Natural killer cell (primary cell): ENCODE measurements at regions not wholly inside any gene's neighbourhood (a gene's known extent, or its start where the extent isn't known, plus 50 kb on each side); places are given as distances from the start of the nearest gene placed in this dataset.

Experiments
- ATAC-seq, 3 donors: fragments of 150-1000 bp in 2 of 3; fragments of 200-7000 bp in 1 of 3; cut with Tn5 transposase; 1 replicate in 1 of 3; 2 replicates in 2 of 3; pipeline ENCODE4 v1.10.0; 2021; ENCODE audit warnings: mild to moderate bottlenecking in 2 of 3, moderate library complexity in 2 of 3
- DNase-seq, 2 donors: peaks; one replicate each; pipeline versions ENCODE4 v3.0.0 to v3.0.0-alpha.2; 2013 to 2021; ENCODE audit warnings: mixed read lengths in 1 of 2
- H3K27ac ChIP-seq: one replicate; pipeline ENCODE4 v1.5.1; 2013; ENCODE audit warnings: mild to moderate bottlenecking, low read length
- H3K27me3 ChIP-seq: one replicate; pipeline ENCODE4 v1.6.1; 2013; ENCODE audit warnings: low read length; ENCODE audit not compliant: control insufficient read depth, insufficient read depth
- H3K36me3 ChIP-seq: one replicate; pipeline ENCODE4 v1.6.1; 2013; ENCODE audit warnings: low read length; ENCODE audit not compliant: control insufficient read depth, insufficient read depth
- H3K4me1 ChIP-seq: one replicate; pipeline ENCODE4 v1.6.1; 2013; ENCODE audit warnings: low read length; ENCODE audit not compliant: control insufficient read depth, insufficient read depth
- H3K4me3 ChIP-seq: one replicate; pipeline ENCODE4 v1.5.1; 2013; ENCODE audit warnings: low read length
- H3K9me3 ChIP-seq: one replicate; pipeline ENCODE4 v1.6.1; 2013; ENCODE audit warnings: low read length; ENCODE audit not compliant: control insufficient read depth, insufficient read depth
- H3K27ac Mint-ChIP-seq, 2 donors: one replicate each; pipeline ENCODE4 v1.8.0; 2022; ENCODE audit warnings: mild to moderate bottlenecking in 2 of 2, mixed read lengths in 2 of 2, moderate library complexity in 1 of 2
- H3K27me3 Mint-ChIP-seq, 2 donors: one replicate each; pipeline ENCODE4 v1.8.0; 2022; ENCODE audit warnings: low read depth in 2 of 2, mixed read lengths in 2 of 2
- H3K36me3 Mint-ChIP-seq: one replicate; pipeline ENCODE4 v1.8.0; 2022; ENCODE audit warnings: mixed read lengths
- H3K4me1 Mint-ChIP-seq, 2 donors: one replicate each; pipeline ENCODE4 v1.8.0; 2022; ENCODE audit warnings: mixed read lengths in 2 of 2
- H3K4me3 Mint-ChIP-seq: one replicate; pipeline ENCODE4 v1.8.0; 2022; ENCODE audit warnings: mild to moderate bottlenecking, moderate library complexity, mixed read lengths
- H3K9me3 Mint-ChIP-seq, 2 donors: one replicate each; pipeline ENCODE4 v1.8.0; 2022; ENCODE audit warnings: mixed read lengths in 2 of 2
- WGBS: methylation state at CpG from one replicate; pipeline ENCODE4 v1.1.7; 2013; ENCODE audit warnings: missing lambda C conversion rate; ENCODE audit not compliant: insufficient coverage; 5-methylcytosine and 5-hydroxymethylcytosine counted together
- intact Hi-C: fragments of 100-400 bp; cut with micrococcal nuclease; formaldehyde crosslinking; loops from one replicate; pipeline ENCODE4 v1.14.2; 2022
- TF ChIP-seq, protein P1 (sequence below): fragments of 200-600 bp; IDR thresholded peaks from one replicate; pipeline ENCODE4 v1.8.0; 2022; ENCODE audit warnings: antibody characterized with exemption

DNA sequence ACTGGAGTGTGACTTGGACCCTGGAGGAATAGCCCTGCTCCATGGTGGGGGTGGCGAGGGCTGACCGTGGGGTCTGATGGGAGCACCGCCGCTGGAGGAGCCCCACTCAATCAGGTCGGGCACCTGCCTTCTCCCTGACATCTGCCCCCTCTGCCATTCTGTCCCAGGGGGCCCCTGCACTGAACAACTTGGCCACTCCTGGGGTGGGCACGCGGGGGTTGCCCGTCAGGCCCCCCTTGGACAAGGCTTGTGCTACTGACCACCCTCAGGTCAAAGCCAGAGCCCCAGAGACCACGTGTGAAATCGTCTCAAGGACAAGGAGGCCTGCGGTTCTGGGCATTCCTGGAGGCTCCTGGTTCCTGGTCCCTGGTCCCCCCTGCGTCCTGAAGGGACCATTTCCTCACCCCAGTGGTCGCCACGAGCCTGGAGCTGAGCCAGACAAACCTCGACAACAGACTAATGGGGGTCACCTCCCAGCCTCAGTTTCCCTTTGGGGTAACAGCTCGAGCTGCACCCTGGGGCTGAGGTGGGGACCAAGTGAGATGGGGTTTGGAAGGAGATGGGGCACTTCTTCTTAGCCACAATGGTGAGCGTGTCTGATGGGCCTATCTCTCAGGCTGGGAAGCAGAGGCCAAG, 73.4 kb upstream of the RNU6ATAC start:
- Histone ChIP-seq H3K4me1 (no peaks in the 10 kb centered on the region), H3K27me3 (no peaks in the 10 kb centered on the region), H3K4me3 (no peak overlapping the region), H3K9me3 (no peaks in the 10 kb centered on the region), H3K27ac (no peak overlapping the region), H3K36me3 (no peaks in the 10 kb centered on the region)
- Mint-ChIP-seq H3K4me1 (no peaks in the 10 kb centered on the region), H3K27ac (no peak overlapping the region), H3K4me3 (no peak overlapping the region), H3K27me3 (peaks cover 5 to 24% of the 10 kb centered on the region in 2 donors), H3K9me3 (no peaks in the 10 kb centered on the region), H3K36me3 (no peaks in the 10 kb centered on the region)
- 85% methylated on average over 17 of the region's 17 CpGs for WGBS
- intact Hi-C loops = no loop called here
- no peak for ATAC-seq
- no peak for DNase-seq
- TF ChIP-seq, protein P1, sequence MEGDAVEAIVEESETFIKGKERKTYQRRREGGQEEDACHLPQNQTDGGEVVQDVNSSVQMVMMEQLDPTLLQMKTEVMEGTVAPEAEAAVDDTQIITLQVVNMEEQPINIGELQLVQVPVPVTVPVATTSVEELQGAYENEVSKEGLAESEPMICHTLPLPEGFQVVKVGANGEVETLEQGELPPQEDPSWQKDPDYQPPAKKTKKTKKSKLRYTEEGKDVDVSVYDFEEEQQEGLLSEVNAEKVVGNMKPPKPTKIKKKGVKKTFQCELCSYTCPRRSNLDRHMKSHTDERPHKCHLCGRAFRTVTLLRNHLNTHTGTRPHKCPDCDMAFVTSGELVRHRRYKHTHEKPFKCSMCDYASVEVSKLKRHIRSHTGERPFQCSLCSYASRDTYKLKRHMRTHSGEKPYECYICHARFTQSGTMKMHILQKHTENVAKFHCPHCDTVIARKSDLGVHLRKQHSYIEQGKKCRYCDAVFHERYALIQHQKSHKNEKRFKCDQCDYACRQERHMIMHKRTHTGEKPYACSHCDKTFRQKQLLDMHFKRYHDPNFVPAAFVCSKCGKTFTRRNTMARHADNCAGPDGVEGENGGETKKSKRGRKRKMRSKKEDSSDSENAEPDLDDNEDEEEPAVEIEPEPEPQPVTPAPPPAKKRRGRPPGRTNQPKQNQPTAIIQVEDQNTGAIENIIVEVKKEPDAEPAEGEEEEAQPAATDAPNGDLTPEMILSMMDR = no peak

DNA sequence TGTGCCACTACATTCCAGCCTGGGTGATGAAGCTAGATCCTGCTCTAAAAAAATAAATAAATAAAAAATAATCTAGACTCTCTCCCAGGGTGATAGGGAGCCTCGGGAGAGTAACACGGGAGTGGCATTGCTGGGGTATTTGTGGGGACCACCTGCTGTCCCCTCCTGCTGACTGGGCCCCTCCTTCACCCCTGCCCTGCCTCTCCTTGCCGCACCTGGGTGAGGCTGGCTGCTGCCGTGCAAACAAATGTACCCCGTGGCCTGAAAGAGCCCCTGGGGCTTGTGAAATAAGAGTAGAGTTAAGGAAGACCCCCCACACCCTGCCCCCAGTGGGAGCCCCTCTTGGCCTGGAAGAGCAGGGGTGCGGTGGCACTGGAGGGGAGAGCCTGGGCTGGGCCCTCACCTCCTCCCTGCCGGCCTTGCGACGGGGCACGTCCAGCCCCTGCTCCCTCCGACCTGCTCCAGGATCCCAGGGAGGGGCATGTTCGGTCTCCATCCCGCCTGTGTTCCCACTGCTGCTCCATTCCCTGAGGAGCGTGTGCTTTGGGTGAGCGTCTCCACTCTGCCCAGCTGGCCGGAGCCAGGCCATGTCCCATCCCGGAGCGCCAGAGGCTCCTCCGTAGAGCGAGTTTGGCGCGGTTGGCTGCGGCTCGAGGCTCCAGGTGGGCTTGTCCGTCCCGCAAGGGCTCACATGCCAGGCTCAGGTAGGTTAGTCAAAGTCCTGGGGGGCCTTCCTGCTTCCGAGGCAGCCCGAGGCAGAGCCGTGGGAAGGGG, 75.0 kb upstream of the RNU6ATAC start:
- Histone ChIP-seq H3K27me3 (no peaks in the 10 kb centered on the region), H3K4me3 (no peak overlapping the region), H3K36me3 (no peaks in the 10 kb centered on the region), H3K4me1 (peaks cover 11% of the 10 kb centered on the region), H3K9me3 (no peaks in the 10 kb centered on the region), H3K27ac (no peak overlapping the region)
- intact Hi-C loops = no loop called here
- no peak overlapping the region for H3K27ac Mint-ChIP-seq
- H3K4me3 Mint-ChIP-seq = no peak overlapping the region
- H3K9me3 Mint-ChIP-seq = no peaks in the 10 kb centered on the region
- peaks cover 4% of the 10 kb centered on the region in 2 donors for H3K4me1 Mint-ChIP-seq
- H3K27me3 Mint-ChIP-seq = peaks cover 16 to 24% of the 10 kb centered on the region in 2 donors
- 93% methylated on average over 26 of the region's 29 CpGs for WGBS
- no peaks in the 10 kb centered on the region for H3K36me3 Mint-ChIP-seq
- TF ChIP-seq, protein P1 = no peak
- no peak for DNase-seq
- no peak for ATAC-seq

DNA sequence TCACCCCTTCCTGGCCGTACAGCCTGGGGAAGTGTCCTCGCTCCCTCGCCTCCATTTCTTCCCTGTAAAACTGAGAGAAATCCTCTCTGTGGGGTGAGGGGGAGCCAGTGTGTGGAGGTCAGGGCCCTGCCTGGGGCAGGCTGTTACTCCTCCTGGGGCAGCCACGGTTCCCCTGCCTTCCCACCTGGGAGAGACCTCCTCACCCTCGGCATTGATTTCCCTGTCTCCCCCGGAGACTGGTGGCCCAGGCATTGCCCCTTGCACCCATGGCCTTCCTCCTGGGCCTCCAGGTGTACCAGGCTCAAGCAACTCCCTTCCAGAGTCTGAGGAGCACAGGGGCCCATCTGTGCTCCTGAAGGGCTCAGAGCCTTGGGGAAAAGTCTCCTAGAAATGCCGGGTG, 75.6 kb upstream of the RNU6ATAC start:
- no peak overlapping the region for H3K4me3 Mint-ChIP-seq
- no peaks in the 10 kb centered on the region for H3K27me3 ChIP-seq
- TF ChIP-seq, protein P1 = no peak
- 85% methylated on average over 7 of the region's 7 CpGs for WGBS
- no peaks in the 10 kb centered on the region for H3K36me3 ChIP-seq
- H3K36me3 Mint-ChIP-seq = no peaks in the 10 kb centered on the region
- DNase-seq = no peak
- H3K27ac ChIP-seq = no peak overlapping the region
- H3K4me3 ChIP-seq = no peak overlapping the region
- peaks cover 11% of the 10 kb centered on the region for H3K4me1 ChIP-seq
- no peaks in the 10 kb centered on the region for H3K9me3 ChIP-seq
- H3K27me3 Mint-ChIP-seq = peaks cover 17 to 28% of the 10 kb centered on the region in 2 donors
- no peaks in the 10 kb centered on the region for H3K9me3 Mint-ChIP-seq
- no peak for ATAC-seq
- peaks cover 4% of the 10 kb centered on the region in 2 donors for H3K4me1 Mint-ChIP-seq
- intact Hi-C loops = no loop called here
- H3K27ac Mint-ChIP-seq = no peak overlapping the region
